GM23338 (cell line): ENCODE measurements at regions not wholly inside any gene's neighbourhood (a gene's known extent, or its start where the extent isn't known, plus 50 kb on each side); places are given as distances from the start of the nearest gene placed in this dataset.

Experiments used
- ATAC-seq: fragments of 200-7000 bp; cut with Tn5 transposase; 3 replicates; pipeline ENCODE4 v1.9.1; 2020
- DNase-seq: peaks from one replicate; pipeline ENCODE4 v3.0.0-alpha.2; 2015; ENCODE audit warnings: low spot score
- H2AFZ ChIP-seq: fragments of 200-600 bp; sonication (generic); 2 replicates; pipeline ENCODE4 v1.8.0; 2016; ENCODE audit warnings: antibody characterized with exemption, mild to moderate bottlenecking, moderate library complexity
- H3F3A ChIP-seq: fragments of 200-600 bp; sonication (generic); replicated peaks from 2 replicates; pipeline ENCODE4 v1.8.0; 2017; ENCODE audit warnings: antibody characterized with exemption, mixed run types, low read depth
- H3K27ac ChIP-seq: fragments of 200-600 bp; sonication (generic); 2 replicates; pipeline ENCODE4 v1.6.1; 2016; ENCODE audit warnings: low read depth
- H3K27me3 ChIP-seq: fragments of 200-600 bp; sonication (generic); 2 replicates; pipeline ENCODE4 v1.8.0; 2016; ENCODE audit warnings: mild to moderate bottlenecking, mixed run types, moderate library complexity; ENCODE audit not compliant: insufficient read depth
- H3K36me3 ChIP-seq: fragments of 200-600 bp; sonication (generic); 2 replicates; pipeline ENCODE4 v1.8.0; 2016; ENCODE audit warnings: mild to moderate bottlenecking; ENCODE audit not compliant: insufficient read depth
- H3K4me1 ChIP-seq: fragments of 200-600 bp; sonication (generic); 2 replicates; pipeline ENCODE4 v1.8.0; 2016; ENCODE audit warnings: mild to moderate bottlenecking, moderate library complexity; ENCODE audit not compliant: insufficient read depth
- H3K4me2 ChIP-seq: fragments of 200-600 bp; sonication (generic); 2 replicates; pipeline ENCODE4 v1.7.1; 2017; ENCODE audit warnings: mixed run types
- H3K4me3 ChIP-seq: fragments of 200-600 bp; sonication (generic); 2 replicates; pipeline ENCODE4 v1.6.1; 2016; ENCODE audit warnings: mixed run types
- H3K79me2 ChIP-seq: fragments of 200-600 bp; sonication (generic); replicated peaks from 2 replicates; pipeline ENCODE4 v1.8.0; 2017; ENCODE audit warnings: mild to moderate bottlenecking; ENCODE audit not compliant: insufficient read depth
- H3K9me2 ChIP-seq: fragments of 200-600 bp; sonication (generic); 2 replicates; pipeline ENCODE4 v1.8.0; 2017; ENCODE audit not compliant: insufficient read depth
- H4K20me1 ChIP-seq: fragments of 200-600 bp; sonication (generic); replicated peaks from 2 replicates; pipeline ENCODE4 v1.8.0; 2017; ENCODE audit warnings: mild to moderate bottlenecking; ENCODE audit not compliant: insufficient read depth
- H3K27ac Mint-ChIP-seq: 2 replicates; pipeline ENCODE4 v1.8.0; 2020; ENCODE audit warnings: inconsistent platforms, mild to moderate bottlenecking, moderate library complexity, mixed read lengths
- H3K27me3 Mint-ChIP-seq: 3 replicates; pipeline ENCODE4 v1.8.0; 2022; ENCODE audit warnings: low read depth, mild to moderate bottlenecking, moderate library complexity, mixed read lengths, inconsistent platforms; ENCODE audit not compliant: insufficient read depth, poor library complexity
- H3K36me3 Mint-ChIP-seq: 3 replicates; pipeline ENCODE4 v1.8.0; 2021; ENCODE audit warnings: low read depth, mild to moderate bottlenecking, inconsistent platforms, moderate library complexity, mixed read lengths
- H3K4me1 Mint-ChIP-seq: 3 replicates; pipeline ENCODE4 v1.8.0; 2020; ENCODE audit warnings: mild to moderate bottlenecking, inconsistent platforms, mixed read lengths
- H3K4me3 Mint-ChIP-seq: 3 replicates; pipeline ENCODE4 v1.8.0; 2021; ENCODE audit warnings: moderate library complexity, mild to moderate bottlenecking, inconsistent platforms, mixed read lengths
- H3K9me3 Mint-ChIP-seq: 3 replicates; pipeline ENCODE4 v1.8.0; 2020; ENCODE audit warnings: moderate library complexity, mild to moderate bottlenecking, inconsistent platforms, mixed read lengths
- CREB1 ChIP-seq: fragments of 250-450 bp; sonication (Bioruptor Pico); IDR thresholded peaks from 2 replicates; pipeline ENCODE4 v1.5.0; 2020; ENCODE audit warnings: low read depth, mild to moderate bottlenecking, moderate library complexity
- EZH2 ChIP-seq: fragments of 200-600 bp; sonication (generic); IDR thresholded peaks from one replicate; pipeline ENCODE4 v1.8.0; 2017; ENCODE audit warnings: antibody characterized with exemption, mild to moderate bottlenecking, low read depth; ENCODE audit not compliant: unreplicated experiment
- JUNB ChIP-seq: IDR thresholded peaks from one replicate; pipeline ENCODE4 v1.6.1; 2016; ENCODE audit warnings: antibody characterized with exemption; ENCODE audit not compliant: unreplicated experiment
- REST ChIP-seq: IDR thresholded peaks from one replicate; pipeline ENCODE4 v1.6.1; 2018; ENCODE audit warnings: antibody characterized with exemption; ENCODE audit not compliant: unreplicated experiment
- STAT1 ChIP-seq: IDR thresholded peaks from one replicate; pipeline ENCODE4 v1.6.1; 2016; ENCODE audit warnings: antibody characterized with exemption; ENCODE audit not compliant: unreplicated experiment
- ZNF114 ChIP-seq: fragments of 250-450 bp; sonication (Bioruptor Pico); IDR thresholded peaks from 2 replicates; pipeline ENCODE4 v1.5.0; 2020; ENCODE audit warnings: mild to moderate bottlenecking, moderate library complexity

- H3K79me2 ChIP-seq, result no peaks in the 10 kb centered on the region
- H3K4me1 Mint-ChIP-seq, result no peaks in the 10 kb centered on the region
- H3K4me3 Mint-ChIP-seq, result no peak overlapping the region
- H2AFZ ChIP-seq, result no peak overlapping the region
- no peak for ATAC-seq
- 0 out of 2 replicates have a peak overlapping the region, but pooled peaks have one; percentile 40 for H3K27ac Mint-ChIP-seq
- H3K4me3 ChIP-seq, result no peak overlapping the region
- peaks cover 5% of the 10 kb centered on the region for H3K27me3 Mint-ChIP-seq
- DNase-seq, result no peak
- no peak overlapping the region for H3K4me2 ChIP-seq
- H3K4me1 ChIP-seq, result no peaks in the 10 kb centered on the region
- no peaks in the 10 kb centered on the region; the same call in 2 of the 3 replicates for H3K9me3 Mint-ChIP-seq
- H3K36me3 ChIP-seq, result no peaks in the 10 kb centered on the region
- H4K20me1 ChIP-seq, result no peaks in the 10 kb centered on the region
- H3K27me3 ChIP-seq, result no peaks in the 10 kb centered on the region
- H3K9me2 ChIP-seq, result peaks cover 8% of the 10 kb centered on the region
- no peaks in the 10 kb centered on the region for H3F3A ChIP-seq
- H3K27ac ChIP-seq, result no peak overlapping the region
- no peaks in the 10 kb centered on the region; the same call in 2 of the 3 replicates for H3K36me3 Mint-ChIP-seq
- no peak for TF ChIP-seq CREB1
- no peak for TF ChIP-seq JUNB
- no peak for TF ChIP-seq STAT1
- no peak for TF ChIP-seq EZH2
- no peak for TF ChIP-seq REST
Measured at GRCh38 chr20:24828992-24829648, 119.9 kb upstream of the CST7 start.

GRCh38 chr20:24829649-24830370 lies 119.3 kb upstream of the CST7 start:
- H3K9me3 Mint-ChIP-seq, result no peaks in the 10 kb centered on the region; the same call in 2 of the 3 replicates
- Histone ChIP-seq H3K4me2 (no peak overlapping the region), H3K36me3 (no peaks in the 10 kb centered on the region), H3K27ac (no peak overlapping the region), H3K9me2 (peaks cover 8% of the 10 kb centered on the region), H3F3A (no peaks in the 10 kb centered on the region), H4K20me1 (no peaks in the 10 kb centered on the region), H2AFZ (no peak overlapping the region), H3K27me3 (no peaks in the 10 kb centered on the region), H3K4me3 (no peak overlapping the region), H3K4me1 (no peaks in the 10 kb centered on the region), H3K79me2 (no peaks in the 10 kb centered on the region)
- no peak overlapping the region for H3K27ac Mint-ChIP-seq
- ATAC-seq, result no peak
- H3K36me3 Mint-ChIP-seq, result no peaks in the 10 kb centered on the region; the same call in 2 of the 3 replicates
- H3K4me3 Mint-ChIP-seq, result no peak overlapping the region
- no peak for DNase-seq
- no peaks in the 10 kb centered on the region for H3K4me1 Mint-ChIP-seq
- peaks cover 5% of the 10 kb centered on the region for H3K27me3 Mint-ChIP-seq
- no peak for TF ChIP-seq ZNF114 (CRISPR knock-in tag)
- TF ChIP-seq CREB1, result no peak
- TF ChIP-seq REST, result no peak
- no peak for TF ChIP-seq STAT1
